K562 (cell line): ENCODE measurements at regions not wholly inside any gene's neighbourhood (a gene's known extent, or its start where the extent isn't known, plus 50 kb on each side); places are given as distances from the start of the nearest gene placed in this dataset.

Experiments used
- ATAC-seq: fragments of 200-7000 bp; cut with Tn5 transposase; 3 replicates; pipeline ENCODE4 v1.9.1; 2020; ENCODE audit warnings: moderate library complexity
- BruUV-seq: library from RNA; stranded (reverse); fragments of 400-500 nt; replicated peaks from 2 replicates; lab custom pipeline; 2021; lab: Mats Ljungman, UMichigan
- CTCF ChIA-PET: fragments of 300-600 bp; formaldehyde crosslinking; extraction: SDS; loops from one replicate; lab custom pipeline; 2021; ENCODE audit warnings: low intra/inter-chr PET ratio; lab: Yijun Ruan, JAX
- POLR2A ChIA-PET: fragments of 300-600, 350-650 bp; sonication (Branson Sonifier 250); formaldehyde crosslinking; extraction: SDS; loops from one replicate; lab custom pipeline; 2021; ENCODE audit warnings: antibody characterized with exemption, inconsistent platforms; lab: Yijun Ruan, JAX
- DNase-seq, 4 experiments: peaks; one replicate each; pipeline versions ENCODE4 v3.0.0 to v3.0.0-alpha.2; 2011 to 2018; ENCODE audit warnings: low spot score in 3 of 4, mixed read lengths in 3 of 4; ENCODE audit errors: extremely low read depth in 1 of 4
- FAIRE-seq: peaks from 2 replicates; lab custom pipeline; 2011; peaks lifted over from hg19 to GRCh38; lab: Jason Lieb, UNC
- H2AFZ ChIP-seq: 2 replicates; pipeline ENCODE4 v1.6.0; 2011; ENCODE audit warnings: low read depth, low read length, control low read depth, inconsistent platforms
- H3K27ac ChIP-seq: fragments of 200-600 bp; 3 replicates; pipeline ENCODE4 v1.8.0; 2011; ENCODE audit warnings: low read depth, mild to moderate bottlenecking, control low read depth, inconsistent platforms, low read length, moderate library complexity, mixed read lengths; ENCODE audit errors: extremely low read depth
- H3K27me3 ChIP-seq, 2 experiments: fragments of 300-600 bp in 1 of 2; 2 replicates in 1 of 2; 3 replicates in 1 of 2; pipeline versions ENCODE4 v1.6.0 to v1.8.0; 2011; ENCODE audit warnings: inconsistent platforms in 2 of 2, low read length in 2 of 2, mild to moderate bottlenecking in 1 of 2, mixed read lengths in 1 of 2, moderate library complexity in 1 of 2; ENCODE audit not compliant: control insufficient read depth in 2 of 2, insufficient read depth in 2 of 2
- H3K36me3 ChIP-seq: fragments of 300-600 bp; 3 replicates; pipeline ENCODE4 v1.8.0; 2011; ENCODE audit warnings: mild to moderate bottlenecking, low read length, inconsistent platforms; ENCODE audit not compliant: control insufficient read depth, insufficient read depth
- H3K4me1 ChIP-seq, 2 experiments: fragments of 200-600 bp in 1 of 2; replicated peaks in 1 of 2; 2 replicates in 1 of 2; 3 replicates in 1 of 2; pipeline versions ENCODE4 v1.5.1 to v1.8.0; 2011; ENCODE audit warnings: inconsistent platforms in 2 of 2, low read length in 2 of 2, mild to moderate bottlenecking in 1 of 2, mixed read lengths in 1 of 2, moderate library complexity in 1 of 2; ENCODE audit not compliant: control insufficient read depth in 2 of 2, insufficient read depth in 2 of 2
- H3K4me2 ChIP-seq: 2 replicates; pipeline ENCODE4 v1.6.1; 2011; ENCODE audit warnings: low read length, control low read depth, inconsistent platforms, mixed read lengths; ENCODE audit not compliant: insufficient read depth
- H3K4me3 ChIP-seq: fragments of 200-600 bp; sonication (generic), shearing (Covaris generic); 2 replicates; pipeline ENCODE4 v1.5.1; 2016; ENCODE audit warnings: control low read depth, inconsistent platforms
- H3K79me2 ChIP-seq: fragments of 200-600 bp; 3 replicates; pipeline ENCODE4 v1.8.0; 2011; ENCODE audit warnings: low read length, inconsistent platforms; ENCODE audit not compliant: control insufficient read depth, insufficient read depth
- H3K9ac ChIP-seq, 2 experiments: 2 replicates each; pipeline versions ENCODE4 v1.6.0 to v1.6.1; 2011; ENCODE audit warnings: low read depth in 2 of 2, low read length in 2 of 2, control low read depth in 1 of 2, inconsistent platforms in 1 of 2, mild to moderate bottlenecking in 1 of 2, mixed read lengths in 1 of 2; ENCODE audit not compliant: insufficient read depth in 1 of 2
- H3K9me1 ChIP-seq: one replicate; pipeline ENCODE4 v1.6.0; 2011; ENCODE audit warnings: inconsistent platforms, mild to moderate bottlenecking, low read length, moderate library complexity; ENCODE audit not compliant: control insufficient read depth, insufficient read depth
- H3K9me3 ChIP-seq: replicated peaks from 2 replicates; pipeline ENCODE4 v1.5.1; 2011; ENCODE audit warnings: low read depth, low read length, inconsistent platforms; ENCODE audit not compliant: control insufficient read depth, insufficient read depth
- H4K20me1 ChIP-seq: replicated peaks from 2 replicates; pipeline ENCODE4 v1.6.1; 2011; ENCODE audit warnings: low read length, inconsistent platforms, mixed read lengths; ENCODE audit not compliant: control insufficient read depth, insufficient read depth
- HDAC8 ChIP-seq: fragments of 450-650 bp; IDR thresholded peaks from 2 replicates; pipeline ENCODE4 v1.6.1; 2016; ENCODE audit warnings: mild to moderate bottlenecking, missing genetic modification characterization, moderate library complexity, missing compliant biosample characterization
- NFXL1 ChIP-seq: fragments of 450-650 bp; formaldehyde crosslinking; IDR thresholded peaks from 2 replicates; pipeline ENCODE4 v1.4.0; 2021; ENCODE audit warnings: mild to moderate bottlenecking
- NR2C2 ChIP-seq, 2 experiments: fragments of 200-800 bp in 1 of 2; sonication (Bioruptor generic) in 1 of 2; sonication (generic) in 1 of 2; formaldehyde crosslinking in 1 of 2; IDR thresholded peaks; 2 replicates each; pipeline versions ENCODE4 v1.6.1 to v1.8.0; 2016 to 2022; ENCODE audit warnings: mild to moderate bottlenecking in 1 of 2, missing compliant biosample characterization in 1 of 2, missing genetic modification characterization in 1 of 2, missing genetic modification reagents in 1 of 2
- SNRNP70 ChIP-seq: fragments of 200-400 bp; formaldehyde crosslinking; optimal IDR thresholded peaks from 2 replicates; pipeline ENCODE3; 2017; ENCODE audit warnings: low read depth, low read length
- SPI1 ChIP-seq: IDR thresholded peaks from 2 replicates; pipeline ENCODE4 v1.6.1; 2011; ENCODE audit warnings: low read depth, low read length, control low read depth, borderline replicate concordance
- WHSC1 ChIP-seq: IDR thresholded peaks from one replicate; pipeline ENCODE4 v1.6.1; 2012; ENCODE audit warnings: low read length, control low read depth, inconsistent platforms
- ZNF174 ChIP-seq: fragments of 250-450 bp; sonication (Bioruptor Pico); IDR thresholded peaks from 2 replicates; pipeline ENCODE4 v1.4.0; 2020; ENCODE audit warnings: mild to moderate bottlenecking
- WGBS: fragments of 100-300 bp; shearing (Covaris generic); methylation state at CpG from one replicate; pipeline ENCODE4 v1.1.6; 2016; ENCODE audit warnings: low coverage, mixed read lengths; ENCODE audit not compliant: insufficient coverage; ENCODE audit errors: missing lambda C conversion rate; 5-methylcytosine and 5-hydroxymethylcytosine counted together
- in situ Hi-C: fragments of 300-500 bp; cut with MboI; formaldehyde crosslinking; loops from 4 replicates; pipeline ENCODE4 v1.15.0; 2018; ENCODE audit warnings: inconsistent platforms, mixed read lengths
- intact Hi-C: fragments of 100-400 bp; cut with micrococcal nuclease; formaldehyde crosslinking; loops from 2 replicates; pipeline ENCODE4 v1.14.2; 2022
- TF ChIP-seq, protein P1 (sequence below): fragments of 450-650 bp; formaldehyde crosslinking; IDR thresholded peaks from 2 replicates; pipeline ENCODE4 v1.4.0; 2022; ENCODE audit warnings: missing genetic modification characterization
- TF ChIP-seq, protein P2 (sequence below): IDR thresholded peaks from 2 replicates; pipeline ENCODE4 v1.6.1; 2011; ENCODE audit warnings: borderline replicate concordance, low read depth, mild to moderate bottlenecking, moderate library complexity, low read length; ENCODE audit not compliant: insufficient read depth, poor library complexity, severe bottlenecking
- TF ChIP-seq, protein P3 (sequence below): sonication (generic); formaldehyde crosslinking; IDR thresholded peaks from 2 replicates; pipeline ENCODE4 v1.8.1; 2023; ENCODE audit warnings: mild to moderate bottlenecking, missing genetic modification reagents, moderate library complexity
- TF ChIP-seq, protein P4 (sequence below): fragments of 250-450 bp; sonication (Bioruptor Pico); IDR thresholded peaks from 2 replicates; pipeline ENCODE4 v1.5.0; 2020; ENCODE audit warnings: mild to moderate bottlenecking

DNA sequence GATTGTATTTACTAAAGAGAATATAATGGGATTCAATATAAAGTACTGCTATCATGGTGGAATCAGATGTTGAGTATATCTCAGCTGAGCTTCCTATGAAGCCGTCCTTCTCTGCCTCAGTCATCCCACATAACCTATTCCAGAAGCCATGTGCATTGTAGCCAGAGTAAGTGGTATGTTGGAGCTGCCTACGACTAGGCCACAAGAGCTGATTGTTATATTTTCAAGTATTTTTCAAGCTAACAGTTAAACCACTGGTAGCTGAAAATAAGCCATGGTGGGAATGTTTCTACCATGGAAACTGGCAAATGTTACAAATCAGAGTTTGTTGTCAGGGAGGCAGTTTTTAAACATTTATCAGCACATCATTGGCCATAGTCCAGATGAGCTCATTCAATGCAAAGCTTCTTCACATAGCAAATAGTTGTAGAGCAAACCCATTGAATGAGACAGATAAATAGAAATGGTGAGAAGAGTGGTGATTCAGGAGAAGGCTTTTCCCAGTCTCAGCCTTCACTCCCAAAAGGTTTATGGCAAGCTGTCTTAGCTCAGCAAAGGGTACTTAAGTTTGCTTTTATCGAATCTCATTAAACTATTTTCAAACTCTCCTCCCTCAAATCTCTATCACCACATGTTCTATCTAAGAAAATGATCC is 436.4 kb downstream of the PCDH19 start (continued):
- TF ChIP-seq, protein P1, sequence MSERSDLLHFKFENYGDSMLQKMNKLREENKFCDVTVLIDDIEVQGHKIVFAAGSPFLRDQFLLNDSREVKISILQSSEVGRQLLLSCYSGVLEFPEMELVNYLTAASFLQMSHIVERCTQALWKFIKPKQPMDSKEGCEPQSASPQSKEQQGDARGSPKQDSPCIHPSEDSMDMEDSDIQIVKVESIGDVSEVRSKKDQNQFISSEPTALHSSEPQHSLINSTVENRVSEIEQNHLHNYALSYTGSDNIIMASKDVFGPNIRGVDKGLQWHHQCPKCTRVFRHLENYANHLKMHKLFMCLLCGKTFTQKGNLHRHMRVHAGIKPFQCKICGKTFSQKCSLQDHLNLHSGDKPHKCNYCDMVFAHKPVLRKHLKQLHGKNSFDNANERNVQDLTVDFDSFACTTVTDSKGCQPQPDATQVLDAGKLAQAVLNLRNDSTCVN (CRISPR knock-in tag): no peak
- TF ChIP-seq, protein P2, sequence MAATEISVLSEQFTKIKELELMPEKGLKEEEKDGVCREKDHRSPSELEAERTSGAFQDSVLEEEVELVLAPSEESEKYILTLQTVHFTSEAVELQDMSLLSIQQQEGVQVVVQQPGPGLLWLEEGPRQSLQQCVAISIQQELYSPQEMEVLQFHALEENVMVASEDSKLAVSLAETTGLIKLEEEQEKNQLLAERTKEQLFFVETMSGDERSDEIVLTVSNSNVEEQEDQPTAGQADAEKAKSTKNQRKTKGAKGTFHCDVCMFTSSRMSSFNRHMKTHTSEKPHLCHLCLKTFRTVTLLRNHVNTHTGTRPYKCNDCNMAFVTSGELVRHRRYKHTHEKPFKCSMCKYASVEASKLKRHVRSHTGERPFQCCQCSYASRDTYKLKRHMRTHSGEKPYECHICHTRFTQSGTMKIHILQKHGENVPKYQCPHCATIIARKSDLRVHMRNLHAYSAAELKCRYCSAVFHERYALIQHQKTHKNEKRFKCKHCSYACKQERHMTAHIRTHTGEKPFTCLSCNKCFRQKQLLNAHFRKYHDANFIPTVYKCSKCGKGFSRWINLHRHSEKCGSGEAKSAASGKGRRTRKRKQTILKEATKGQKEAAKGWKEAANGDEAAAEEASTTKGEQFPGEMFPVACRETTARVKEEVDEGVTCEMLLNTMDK: no peak
- TF ChIP-seq HDAC8 (tag) (no peak), NFXL1 (CRISPR knock-in tag) (no peak)

DNA sequence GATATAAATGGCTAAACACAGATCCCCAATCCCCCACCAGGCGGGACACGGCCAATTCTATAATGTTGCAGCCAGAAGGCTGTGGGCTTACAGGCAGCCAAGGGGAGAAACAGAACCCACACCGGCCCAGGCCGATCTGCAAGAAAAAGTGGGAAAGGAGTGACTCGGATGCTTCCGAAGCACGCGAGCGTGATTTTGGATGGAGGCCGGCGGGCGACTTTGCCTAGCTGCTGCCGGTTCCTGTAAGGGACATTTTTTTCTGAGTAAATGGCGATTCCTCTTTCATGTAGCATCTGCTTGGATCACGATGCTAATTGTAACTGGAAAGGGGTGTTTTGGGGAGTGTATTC is 470.2 kb downstream of the PCDH19 start:
- 2% methylated on average over 13 of the region's 15 CpGs for WGBS
- Histone ChIP-seq H3K9me1 (no peaks in the 10 kb centered on the region), H3K36me3 (no peaks in the 10 kb centered on the region), H3K4me2 (no peak overlapping the region), H4K20me1 (no peaks in the 10 kb centered on the region), H3K27me3 (no peaks in the 10 kb centered on the region), H3K79me2 (no peaks in the 10 kb centered on the region; the same call in 2 of the 3 replicates), H3K9ac (no peak overlapping the region), H3K4me1 (no peaks in the 10 kb centered on the region), H2AFZ (no peak overlapping the region), H3K9me3 (no peaks in the 10 kb centered on the region), H3K4me3 (no peak overlapping the region), H3K27ac (no peak overlapping the region)
- no peak for FAIRE-seq
- ChIA-PET CTCF (no interaction called here), POLR2A (no interaction called here)
- DNase-seq: no peak
- in situ Hi-C loops (no loop called here), intact Hi-C loops (no loop called here)
- TF ChIP-seq, protein P3, sequence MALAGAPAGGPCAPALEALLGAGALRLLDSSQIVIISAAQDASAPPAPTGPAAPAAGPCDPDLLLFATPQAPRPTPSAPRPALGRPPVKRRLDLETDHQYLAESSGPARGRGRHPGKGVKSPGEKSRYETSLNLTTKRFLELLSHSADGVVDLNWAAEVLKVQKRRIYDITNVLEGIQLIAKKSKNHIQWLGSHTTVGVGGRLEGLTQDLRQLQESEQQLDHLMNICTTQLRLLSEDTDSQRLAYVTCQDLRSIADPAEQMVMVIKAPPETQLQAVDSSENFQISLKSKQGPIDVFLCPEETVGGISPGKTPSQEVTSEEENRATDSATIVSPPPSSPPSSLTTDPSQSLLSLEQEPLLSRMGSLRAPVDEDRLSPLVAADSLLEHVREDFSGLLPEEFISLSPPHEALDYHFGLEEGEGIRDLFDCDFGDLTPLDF: no peak
- TF ChIP-seq, protein P4, sequence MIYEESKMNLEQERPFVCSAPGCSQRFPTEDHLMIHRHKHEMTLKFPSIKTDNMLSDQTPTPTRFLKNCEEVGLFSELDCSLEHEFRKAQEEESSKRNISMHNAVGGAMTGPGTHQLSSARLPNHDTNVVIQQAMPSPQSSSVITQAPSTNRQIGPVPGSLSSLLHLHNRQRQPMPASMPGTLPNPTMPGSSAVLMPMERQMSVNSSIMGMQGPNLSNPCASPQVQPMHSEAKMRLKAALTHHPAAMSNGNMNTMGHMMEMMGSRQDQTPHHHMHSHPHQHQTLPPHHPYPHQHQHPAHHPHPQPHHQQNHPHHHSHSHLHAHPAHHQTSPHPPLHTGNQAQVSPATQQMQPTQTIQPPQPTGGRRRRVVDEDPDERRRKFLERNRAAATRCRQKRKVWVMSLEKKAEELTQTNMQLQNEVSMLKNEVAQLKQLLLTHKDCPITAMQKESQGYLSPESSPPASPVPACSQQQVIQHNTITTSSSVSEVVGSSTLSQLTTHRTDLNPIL (CRISPR knock-in tag): no peak
- no peak for TF ChIP-seq SPI1
- TF ChIP-seq SNRNP70: no peak
- no peak for TF ChIP-seq NR2C2 (CRISPR knock-in tag; IDR thresholded peaks at IDR 0.05)
- TF ChIP-seq NR2C2 (tag; IDR thresholded peaks at IDR 0.05): no peak
- no peak for TF ChIP-seq ZNF174 (CRISPR knock-in tag)
- no peak for TF ChIP-seq WHSC1
- BruUV-seq: no TSS peak
- ATAC-seq: no peak
